A549 (cell line): ENCODE measurements at regions not wholly inside any gene's neighbourhood (a gene's known extent, or its start where the extent isn't known, plus 50 kb on each side); places are given as distances from the start of the nearest gene placed in this dataset.

Experiments used
- EP300 ChIP-seq, 2 experiments: fragments of >200 bp; sonication (Bioruptor Twin); formaldehyde crosslinking; IDR thresholded peaks; 2 replicates in 1 of 2; 3 replicates in 1 of 2; pipeline ENCODE4 v1.6.1; 2016 to 2017
- FOSB ChIP-seq: fragments of 250-450 bp; sonication (Bioruptor Pico); IDR thresholded peaks from 2 replicates; pipeline ENCODE4 v1.5.0; 2020; ENCODE audit warnings: mild to moderate bottlenecking, moderate library complexity
- FOSL2 ChIP-seq, 2 experiments: fragments of 450-650 bp in 1 of 2; fragments of >200 bp in 1 of 2; sonication (Bioruptor Twin) in 1 of 2; formaldehyde crosslinking; IDR thresholded peaks; 2 replicates each; pipeline versions ENCODE4 v1.5.0 to v1.6.1; 2016 to 2020; ENCODE audit warnings: mild to moderate bottlenecking in 1 of 2, moderate library complexity in 1 of 2
- FOXS1 ChIP-seq: fragments of 250-450 bp; sonication (Bioruptor Pico); IDR thresholded peaks from 2 replicates; pipeline ENCODE4 v1.5.0; 2020; ENCODE audit warnings: mild to moderate bottlenecking, moderate library complexity
- HOXA7 ChIP-seq: fragments of 250-450 bp; sonication (Bioruptor Pico); IDR thresholded peaks from 2 replicates; pipeline ENCODE4 v1.5.0; 2020; ENCODE audit warnings: mild to moderate bottlenecking, moderate library complexity
- MAFK ChIP-seq: fragments of 450-650 bp; IDR thresholded peaks from 2 replicates; pipeline ENCODE4 v1.6.1; 2014; ENCODE audit not compliant: partially characterized antibody
- POLR2A ChIP-seq: IDR thresholded peaks from 2 replicates; pipeline ENCODE4 v1.6.1; 2012; ENCODE audit warnings: mild to moderate bottlenecking, low read length
- POLR2AphosphoS2 ChIP-seq: conservative IDR thresholded peaks from 2 replicates; pipeline ENCODE4 v1.6.1; 2012; ENCODE audit warnings: low read length, improper control_type of control experiment, inconsistent platforms
- RAD21 ChIP-seq, 2 experiments: fragments of >200 bp in 1 of 2; sonication (Bioruptor Twin) in 1 of 2; formaldehyde crosslinking in 1 of 2; IDR thresholded peaks in 1 of 2; conservative IDR thresholded peaks in 1 of 2; 2 replicates in 1 of 2; 3 replicates in 1 of 2; pipeline ENCODE4 v1.6.1; 2012 to 2018; ENCODE audit warnings: inconsistent platforms in 1 of 2
- SMC3 ChIP-seq: fragments of >200 bp; sonication (Bioruptor Twin); formaldehyde crosslinking; IDR thresholded peaks from 3 replicates; pipeline ENCODE4 v1.6.1; 2018; ENCODE audit warnings: inconsistent platforms
- TF ChIP-seq, protein P1 (sequence below): fragments of 200-600 bp; sonication (generic); IDR thresholded peaks from 2 replicates; pipeline ENCODE4 v1.6.1; 2016; ENCODE audit warnings: antibody characterized with exemption, mild to moderate bottlenecking, moderate library complexity

DNA sequence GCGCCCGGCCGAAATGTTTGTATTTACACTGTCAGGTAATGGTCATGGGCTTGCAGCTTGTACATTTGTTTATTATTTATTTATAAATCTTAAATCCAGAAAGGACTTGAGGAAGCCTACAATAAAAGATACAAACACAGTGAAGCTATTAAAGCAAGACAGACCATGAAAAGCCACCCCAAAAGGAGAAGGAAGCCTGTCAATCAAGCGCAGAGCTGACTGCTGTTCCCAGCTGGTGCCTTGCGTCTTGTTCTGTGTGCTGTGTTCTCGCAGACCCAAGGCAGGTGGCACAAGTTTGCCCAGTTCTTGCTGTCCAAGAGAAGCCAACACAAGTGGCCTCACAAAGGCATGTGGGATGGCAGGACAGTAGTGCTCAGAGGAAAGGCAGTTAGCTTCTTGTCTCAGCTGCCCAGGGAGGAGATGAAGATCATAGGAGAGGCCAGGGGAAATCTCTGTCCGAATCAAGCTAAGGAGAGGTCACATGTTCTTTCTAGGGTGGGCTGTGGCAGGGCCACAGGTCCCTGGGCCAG is 73.2 kb downstream of the SLC25A47 start:
- no peak for TF ChIP-seq POLR2AphosphoS2
- no peak for TF ChIP-seq MAFK
- TF ChIP-seq HOXA7, result no peak
- TF ChIP-seq SMC3, result no peak
- no peak for TF ChIP-seq POLR2A
- TF ChIP-seq EP300 (IDR thresholded peaks at IDR 0.05), result no peak
- no peak for TF ChIP-seq FOXS1 (CRISPR knock-in tag)
- TF ChIP-seq, protein P1, sequence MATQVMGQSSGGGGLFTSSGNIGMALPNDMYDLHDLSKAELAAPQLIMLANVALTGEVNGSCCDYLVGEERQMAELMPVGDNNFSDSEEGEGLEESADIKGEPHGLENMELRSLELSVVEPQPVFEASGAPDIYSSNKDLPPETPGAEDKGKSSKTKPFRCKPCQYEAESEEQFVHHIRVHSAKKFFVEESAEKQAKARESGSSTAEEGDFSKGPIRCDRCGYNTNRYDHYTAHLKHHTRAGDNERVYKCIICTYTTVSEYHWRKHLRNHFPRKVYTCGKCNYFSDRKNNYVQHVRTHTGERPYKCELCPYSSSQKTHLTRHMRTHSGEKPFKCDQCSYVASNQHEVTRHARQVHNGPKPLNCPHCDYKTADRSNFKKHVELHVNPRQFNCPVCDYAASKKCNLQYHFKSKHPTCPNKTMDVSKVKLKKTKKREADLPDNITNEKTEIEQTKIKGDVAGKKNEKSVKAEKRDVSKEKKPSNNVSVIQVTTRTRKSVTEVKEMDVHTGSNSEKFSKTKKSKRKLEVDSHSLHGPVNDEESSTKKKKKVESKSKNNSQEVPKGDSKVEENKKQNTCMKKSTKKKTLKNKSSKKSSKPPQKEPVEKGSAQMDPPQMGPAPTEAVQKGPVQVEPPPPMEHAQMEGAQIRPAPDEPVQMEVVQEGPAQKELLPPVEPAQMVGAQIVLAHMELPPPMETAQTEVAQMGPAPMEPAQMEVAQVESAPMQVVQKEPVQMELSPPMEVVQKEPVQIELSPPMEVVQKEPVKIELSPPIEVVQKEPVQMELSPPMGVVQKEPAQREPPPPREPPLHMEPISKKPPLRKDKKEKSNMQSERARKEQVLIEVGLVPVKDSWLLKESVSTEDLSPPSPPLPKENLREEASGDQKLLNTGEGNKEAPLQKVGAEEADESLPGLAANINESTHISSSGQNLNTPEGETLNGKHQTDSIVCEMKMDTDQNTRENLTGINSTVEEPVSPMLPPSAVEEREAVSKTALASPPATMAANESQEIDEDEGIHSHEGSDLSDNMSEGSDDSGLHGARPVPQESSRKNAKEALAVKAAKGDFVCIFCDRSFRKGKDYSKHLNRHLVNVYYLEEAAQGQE, result no peak
- TF ChIP-seq RAD21 (conservative IDR thresholded peaks at IDR 0.05 in 1 of 2, IDR thresholded peaks at IDR 0.05 in 1 of 2), result no peak
- no peak for TF ChIP-seq FOSB (CRISPR knock-in tag)
- TF ChIP-seq FOSL2 (IDR thresholded peaks at IDR 0.05), result no peak
- TF ChIP-seq FOSL2 (CRISPR knock-in tag; IDR thresholded peaks at IDR 0.05), result no peak
